GM23248 (cell line): ENCODE measurements at regions not wholly inside any gene's neighbourhood (a gene's known extent, or its start where the extent isn't known, plus 50 kb on each side); places are given as distances from the start of the nearest gene placed in this dataset.

Experiments used
- DNase-seq: peaks from one replicate; pipeline ENCODE4 v3.0.0-alpha.2; 2015
- H2AFZ ChIP-seq: fragments of 200-600 bp; sonication (generic); 2 replicates; pipeline ENCODE4 v1.6.1; 2016; ENCODE audit warnings: antibody characterized with exemption
- H3F3A ChIP-seq: fragments of 200-600 bp; sonication (generic); 2 replicates; pipeline ENCODE4 v1.6.1; 2016; ENCODE audit warnings: mild to moderate bottlenecking, antibody characterized with exemption, mixed run types; ENCODE audit not compliant: insufficient read depth
- H3K27ac ChIP-seq: fragments of 200-600 bp; sonication (generic); 2 replicates; pipeline ENCODE4 v1.5.1; 2016; ENCODE audit warnings: mild to moderate bottlenecking
- H3K27me3 ChIP-seq: fragments of 200-600 bp; sonication (generic); replicated peaks from 2 replicates; pipeline ENCODE4 v1.6.1; 2016; ENCODE audit warnings: mild to moderate bottlenecking; ENCODE audit not compliant: insufficient read depth
- H3K36me3 ChIP-seq: fragments of 200-600 bp; sonication (generic); 2 replicates; pipeline ENCODE4 v1.6.1; 2016; ENCODE audit warnings: low read depth, mild to moderate bottlenecking
- H3K4me1 ChIP-seq: fragments of 200-600 bp; sonication (generic); 2 replicates; pipeline ENCODE4 v1.6.1; 2016; ENCODE audit warnings: mild to moderate bottlenecking; ENCODE audit not compliant: insufficient read depth
- H3K4me2 ChIP-seq: fragments of 200-600 bp; sonication (generic); one replicate; pipeline ENCODE4 v1.6.1; 2016; ENCODE audit warnings: mild to moderate bottlenecking; ENCODE audit not compliant: unreplicated experiment
- H3K4me3 ChIP-seq: fragments of 200-600 bp; sonication (generic); 2 replicates; pipeline ENCODE4 v1.5.1; 2016; ENCODE audit warnings: mild to moderate bottlenecking
- H3K79me2 ChIP-seq: fragments of 200-600 bp; sonication (generic); 2 replicates; pipeline ENCODE4 v1.6.1; 2016; ENCODE audit warnings: mild to moderate bottlenecking; ENCODE audit not compliant: insufficient read depth
- H3K9ac ChIP-seq: fragments of 200-600 bp; sonication (generic); 2 replicates; pipeline ENCODE4 v1.6.1; 2016; ENCODE audit warnings: mild to moderate bottlenecking
- H3K9me2 ChIP-seq: fragments of 200-600 bp; sonication (generic); 2 replicates; pipeline ENCODE4 v1.6.1; 2016; ENCODE audit warnings: mixed run types, mild to moderate bottlenecking, moderate library complexity; ENCODE audit not compliant: insufficient read depth
- H3K9me3 ChIP-seq: fragments of 200-600 bp; sonication (generic); one replicate; pipeline ENCODE4 v1.6.1; 2017; ENCODE audit warnings: low read depth
- H4K20me1 ChIP-seq: fragments of 200-600 bp; sonication (generic); 2 replicates; pipeline ENCODE4 v1.6.0; 2016; ENCODE audit not compliant: insufficient read depth
- EZH2 ChIP-seq: fragments of 200-600 bp; sonication (generic); IDR thresholded peaks from 2 replicates; pipeline ENCODE4 v1.6.1; 2018; ENCODE audit warnings: antibody characterized with exemption, mild to moderate bottlenecking; ENCODE audit not compliant: insufficient read depth, poor library complexity, severe bottlenecking
- EZH2phosphoT487 ChIP-seq: fragments of 200-600 bp; sonication (generic); IDR thresholded peaks from 2 replicates; pipeline ENCODE4 v1.6.1; 2018; ENCODE audit warnings: antibody characterized with exemption, moderate library complexity, mild to moderate bottlenecking, low read depth; ENCODE audit not compliant: insufficient read depth
- WGBS, 2 experiments: methylation state at CpG; one replicate each; pipeline ENCODE4 v1.1.6; 2015 to 2017; ENCODE audit warnings: low lambda C conversion rate in 2 of 2, low coverage in 1 of 2; ENCODE audit errors: missing lambda C conversion rate in 2 of 2; 5-methylcytosine and 5-hydroxymethylcytosine counted together
- in situ Hi-C: fragments of 300-500 bp; cut with MboI; formaldehyde crosslinking; loops from 2 replicates; pipeline ENCODE4 v1.15.0; 2020

GRCh38 chr2:126575631-126576030 lies 80.3 kb upstream of the GYPC start:
- in situ Hi-C loops: no loop called here
- H3F3A ChIP-seq: no peaks in the 10 kb centered on the region
- H3K4me2 ChIP-seq: no peak overlapping the region
- no peak overlapping the region for H3K9ac ChIP-seq
- TF ChIP-seq EZH2: no peak
- TF ChIP-seq EZH2phosphoT487: no peak
- no peak overlapping the region for H3K27ac ChIP-seq
- H3K27me3 ChIP-seq: no peaks in the 10 kb centered on the region
- no peak for DNase-seq
- H3K79me2 ChIP-seq: no peaks in the 10 kb centered on the region
- no peaks in the 10 kb centered on the region for H4K20me1 ChIP-seq
- no peaks in the 10 kb centered on the region for H3K36me3 ChIP-seq
- H3K9me2 ChIP-seq: no peaks in the 10 kb centered on the region
- 0% methylated on average over 1 of the region's 1 CpG for WGBS, 2 experiments
- no peak overlapping the region for H2AFZ ChIP-seq
- H3K9me3 ChIP-seq: no peaks in the 10 kb centered on the region
- H3K4me1 ChIP-seq: no peaks in the 10 kb centered on the region
- H3K4me3 ChIP-seq: no peak overlapping the region

- in situ Hi-C loops: no loop called here
- Histone ChIP-seq H3K4me2 (no peak overlapping the region), H3K27ac (no peak overlapping the region), H3K4me1 (no peaks in the 10 kb centered on the region), H3K79me2 (no peaks in the 10 kb centered on the region), H3F3A (no peaks in the 10 kb centered on the region), H3K4me3 (no peak overlapping the region), H3K9me3 (no peaks in the 10 kb centered on the region), H3K9me2 (no peaks in the 10 kb centered on the region), H2AFZ (no peak overlapping the region), H3K27me3 (no peaks in the 10 kb centered on the region), H3K36me3 (no peaks in the 10 kb centered on the region), H4K20me1 (no peaks in the 10 kb centered on the region), H3K9ac (no peak overlapping the region)
- WGBS, 2 experiments: 39 to 43% methylated on average over 9 of the region's 9 CpGs
- TF ChIP-seq EZH2 (no peak), EZH2phosphoT487 (no peak)
- DNase-seq: no peak
These were observed 76.1 kb upstream of the GYPC start for GRCh38 chr2:126579868-126580267.

- H3K27me3 ChIP-seq: no peaks in the 10 kb centered on the region
- TF ChIP-seq EZH2phosphoT487 (no peak), EZH2 (no peak)
- no peak for DNase-seq
- no peak overlapping the region for H2AFZ ChIP-seq
- H3K9ac ChIP-seq: no peak overlapping the region
- H3K9me3 ChIP-seq: no peaks in the 10 kb centered on the region
- no peaks in the 10 kb centered on the region for H3K4me1 ChIP-seq
- in situ Hi-C loops: no loop called here
- no peak overlapping the region for H3K4me2 ChIP-seq
- H3K9me2 ChIP-seq: no peaks in the 10 kb centered on the region
- no peak overlapping the region for H3K27ac ChIP-seq
- H3K79me2 ChIP-seq: no peaks in the 10 kb centered on the region
- H3F3A ChIP-seq: no peaks in the 10 kb centered on the region
- no peaks in the 10 kb centered on the region for H4K20me1 ChIP-seq
- no peaks in the 10 kb centered on the region for H3K36me3 ChIP-seq
- 46 to 50% methylated on average over 8 of the region's 8 CpGs for WGBS, 2 experiments
- no peak overlapping the region for H3K4me3 ChIP-seq
These were observed 69.6 kb upstream of the GYPC start for GRCh38 chr2:126586317-126586716.

- Histone ChIP-seq H3K4me3 (no peak overlapping the region), H3F3A (no peaks in the 10 kb centered on the region), H3K4me1 (no peaks in the 10 kb centered on the region), H3K9ac (no peak overlapping the region), H3K9me2 (no peaks in the 10 kb centered on the region), H3K4me2 (no peak overlapping the region), H3K36me3 (no peaks in the 10 kb centered on the region), H4K20me1 (no peaks in the 10 kb centered on the region), H3K27me3 (no peaks in the 10 kb centered on the region), H2AFZ (no peak overlapping the region), H3K79me2 (no peaks in the 10 kb centered on the region), H3K27ac (no peak overlapping the region), H3K9me3 (no peaks in the 10 kb centered on the region)
- DNase-seq: no peak
- no peak for TF ChIP-seq EZH2phosphoT487
- 24 to 30% methylated on average over 2 of the region's 2 CpGs for WGBS, 2 experiments
- in situ Hi-C loops: no loop called here
These were observed 56.9 kb upstream of the GYPC start for GRCh38 chr2:126599062-126599461.

- Histone ChIP-seq H3F3A (no peaks in the 10 kb centered on the region), H2AFZ (no peak overlapping the region), H3K9me2 (no peaks in the 10 kb centered on the region), H3K4me3 (no peak overlapping the region), H3K9ac (no peak overlapping the region), H4K20me1 (no peaks in the 10 kb centered on the region), H3K9me3 (peaks cover 5% of the 10 kb centered on the region), H3K27ac (no peak overlapping the region), H3K4me1 (no peaks in the 10 kb centered on the region), H3K27me3 (no peaks in the 10 kb centered on the region), H3K79me2 (no peaks in the 10 kb centered on the region), H3K4me2 (no peak overlapping the region), H3K36me3 (no peaks in the 10 kb centered on the region)
- TF ChIP-seq EZH2 (no peak), EZH2phosphoT487 (no peak)
- in situ Hi-C loops: no loop called here
- WGBS, 2 experiments: 31 to 47% methylated on average over 3 of the region's 3 CpGs
- DNase-seq: no peak
These were observed 55.2 kb upstream of the GYPC start for GRCh38 chr2:126600742-126601141.
